T-helper 2 cell treated with Interferon-gamma antibody and Interleukin-4, amounts not matched to agents 5 μg/mL and 100 μg/mL, for 36 hours (primary cell): ENCODE measurements at regions not wholly inside any gene's neighbourhood (a gene's known extent, or its start where the extent isn't known, plus 50 kb on each side); places are given as distances from the start of the nearest gene placed in this dataset.

Source experiments
- DNase-seq: peaks from one replicate; pipeline ENCODE4 v3.0.0; 2021; ENCODE audit warnings: low spot score
- H3K27ac Mint-ChIP-seq: one replicate; pipeline ENCODE4 v1.8.0; 2021; ENCODE audit warnings: mild to moderate bottlenecking, mixed read lengths
- H3K27me3 Mint-ChIP-seq: one replicate; pipeline ENCODE4 v1.8.0; 2021; ENCODE audit warnings: low read depth, mixed read lengths
- H3K36me3 Mint-ChIP-seq: one replicate; pipeline ENCODE4 v1.8.0; 2021; ENCODE audit warnings: low read depth, mixed read lengths
- H3K4me1 Mint-ChIP-seq: one replicate; pipeline ENCODE4 v1.8.0; 2021; ENCODE audit warnings: low read depth, mixed read lengths
- H3K4me3 Mint-ChIP-seq: one replicate; pipeline ENCODE4 v1.8.0; 2022; ENCODE audit warnings: mild to moderate bottlenecking, moderate library complexity, mixed read lengths
- H3K9me3 Mint-ChIP-seq: one replicate; pipeline ENCODE4 v1.8.0; 2021; ENCODE audit warnings: mixed read lengths

DNA sequence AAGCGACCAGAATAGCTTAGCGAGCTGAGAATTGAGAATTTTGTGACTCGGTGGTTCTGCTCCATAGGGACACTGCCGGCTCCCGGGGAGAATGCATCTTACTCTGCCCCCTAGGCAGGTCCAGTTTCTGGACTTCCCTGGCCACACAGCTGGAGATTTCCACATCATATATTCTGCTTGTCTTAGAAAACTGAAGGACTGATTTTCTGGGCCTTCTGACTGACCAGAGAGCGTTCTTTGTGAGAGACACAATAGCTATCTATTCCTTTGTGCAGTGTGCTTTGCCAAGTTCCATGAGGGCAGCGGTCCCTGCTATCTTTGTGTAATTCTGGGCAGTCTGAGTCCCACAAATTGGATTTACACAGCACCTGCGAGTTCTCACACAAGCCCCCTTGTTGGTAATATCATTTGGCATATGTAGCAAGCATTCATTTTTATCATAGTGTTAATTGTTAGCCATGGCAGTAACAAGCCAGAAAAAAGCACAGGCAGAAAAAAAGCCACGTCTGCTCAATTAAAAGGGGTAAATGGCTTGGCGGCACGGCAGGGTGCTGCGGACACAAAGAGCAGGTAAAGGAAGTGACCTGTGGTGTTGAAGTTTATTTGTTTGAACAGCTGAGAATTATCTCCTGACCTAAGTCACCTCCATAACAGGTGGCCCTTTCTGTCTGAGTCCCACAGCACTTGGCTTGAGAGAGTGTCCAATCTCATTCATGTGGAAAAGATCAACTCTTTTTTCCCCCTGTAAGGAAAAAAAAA, 688.7 kb downstream of the TUSC7 start:
- Mint-ChIP-seq H3K9me3 (no peaks in the 10 kb centered on the region), H3K27ac (no peak overlapping the region), H3K4me1 (no peaks in the 10 kb centered on the region), H3K36me3 (no peaks in the 10 kb centered on the region), H3K4me3 (no peak overlapping the region), H3K27me3 (no peaks in the 10 kb centered on the region)
- DNase-seq, result no peak

DNA sequence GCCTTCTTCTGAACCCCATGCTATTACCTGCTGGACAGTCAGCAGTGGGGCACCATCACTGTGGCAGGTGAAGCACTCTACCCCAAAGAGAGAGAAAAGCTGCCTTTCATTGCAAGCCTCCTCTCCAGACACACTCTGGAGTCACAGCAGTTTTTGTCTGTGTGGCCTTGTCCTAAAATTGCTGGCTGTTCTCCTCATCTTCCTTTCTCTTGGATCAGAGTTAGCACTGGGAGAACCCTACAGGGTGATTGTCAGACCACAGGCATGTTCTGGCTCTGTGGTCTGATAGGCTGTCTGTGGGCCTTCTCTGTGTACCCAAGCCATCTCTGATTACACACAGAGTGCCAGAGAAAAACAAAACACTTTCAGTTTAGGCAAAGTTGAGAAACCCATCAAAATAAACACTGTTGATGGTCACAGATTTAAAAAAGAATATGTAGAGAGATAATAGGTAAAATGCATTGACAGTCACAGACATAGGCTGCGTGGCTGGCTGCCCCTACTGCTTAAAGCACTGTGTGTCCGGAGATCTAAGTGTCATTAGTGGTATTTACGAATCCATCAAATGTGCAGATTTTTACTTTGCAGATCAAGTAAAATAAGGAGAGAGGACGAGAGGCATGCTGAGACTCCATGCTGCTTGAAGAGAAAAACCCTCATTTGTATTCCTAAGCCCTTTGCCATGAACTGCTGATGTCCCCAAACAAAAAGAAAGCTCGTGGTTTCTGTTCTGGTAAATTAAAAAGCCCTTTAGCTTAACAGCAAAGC, 689.9 kb downstream of the TUSC7 start:
- Mint-ChIP-seq H3K9me3 (no peaks in the 10 kb centered on the region), H3K4me1 (no peaks in the 10 kb centered on the region), H3K36me3 (no peaks in the 10 kb centered on the region), H3K27me3 (no peaks in the 10 kb centered on the region), H3K27ac (no peak overlapping the region), H3K4me3 (no peak overlapping the region)
- no peak for DNase-seq

DNA sequence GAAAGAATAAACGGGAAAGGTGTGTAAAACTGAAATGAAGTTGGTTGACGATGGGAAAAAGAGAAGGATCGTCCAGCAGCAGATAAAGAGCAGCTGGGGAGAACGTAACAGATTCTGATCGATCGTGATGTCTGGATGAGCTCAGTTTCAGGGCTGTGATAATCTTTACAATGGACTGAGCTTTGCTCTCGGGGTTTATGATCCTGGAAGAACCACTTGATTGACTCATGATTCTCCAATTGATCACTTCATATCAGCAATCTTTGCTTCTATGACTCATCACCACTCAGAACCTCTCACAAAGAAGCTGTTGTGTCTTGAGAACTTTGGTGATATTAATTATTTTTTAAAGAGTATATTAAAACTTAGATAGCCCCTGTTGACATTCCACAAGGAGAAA, 690.7 kb downstream of the TUSC7 start:
- Mint-ChIP-seq H3K36me3 (no peaks in the 10 kb centered on the region), H3K9me3 (no peaks in the 10 kb centered on the region), H3K27me3 (no peaks in the 10 kb centered on the region), H3K27ac (no peak overlapping the region), H3K4me1 (no peaks in the 10 kb centered on the region), H3K4me3 (no peak overlapping the region)
- no peak for DNase-seq

DNA sequence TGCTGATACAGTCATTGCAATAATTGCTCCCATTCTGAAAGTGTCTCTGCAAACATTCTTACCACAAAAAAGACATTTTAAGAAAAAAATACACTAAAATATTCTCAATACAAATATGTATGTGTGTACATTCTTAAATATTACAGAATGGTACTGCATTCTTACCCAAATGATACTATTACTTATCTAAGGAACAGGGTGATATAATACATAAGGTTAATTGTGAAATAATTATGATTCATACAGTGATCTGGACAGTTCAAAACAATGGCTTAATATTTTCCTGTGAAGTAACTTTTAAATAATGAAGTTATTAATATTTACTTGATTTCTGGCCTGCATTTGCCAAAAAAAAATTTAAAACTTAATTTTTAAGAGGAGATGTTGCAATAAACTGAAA, 694.6 kb downstream of the TUSC7 start:
- no peak overlapping the region for H3K4me3 Mint-ChIP-seq
- no peaks in the 10 kb centered on the region for H3K36me3 Mint-ChIP-seq
- no peaks in the 10 kb centered on the region for H3K9me3 Mint-ChIP-seq

DNA sequence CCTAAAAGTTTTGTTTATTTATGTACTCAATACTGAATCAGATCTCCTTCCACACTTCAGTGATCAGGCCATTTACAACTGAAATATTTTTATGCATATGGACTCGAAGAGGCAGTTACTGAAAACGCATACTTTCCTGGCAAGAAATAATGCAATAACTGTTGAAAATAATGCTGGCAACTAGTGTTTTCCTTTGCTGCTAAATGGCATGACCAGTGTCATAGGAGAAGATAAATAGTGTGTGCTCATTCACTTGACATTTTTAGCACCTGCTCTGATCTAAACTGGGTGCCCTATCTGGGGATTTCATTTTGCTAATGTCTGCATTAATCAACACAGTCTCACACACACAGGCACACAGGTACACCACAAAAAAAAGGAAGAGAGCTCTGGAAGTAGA, 695.2 kb downstream of the TUSC7 start:
- no peak overlapping the region for H3K27ac Mint-ChIP-seq
- no peak overlapping the region for H3K4me3 Mint-ChIP-seq
- no peaks in the 10 kb centered on the region for H3K27me3 Mint-ChIP-seq
- no peaks in the 10 kb centered on the region for H3K9me3 Mint-ChIP-seq
- H3K36me3 Mint-ChIP-seq, result no peaks in the 10 kb centered on the region
- no peak for DNase-seq
- no peaks in the 10 kb centered on the region for H3K4me1 Mint-ChIP-seq

More for the DNA sequence above, 694.6 kb downstream of the TUSC7 start:
- no peak for DNase-seq
- H3K27me3 Mint-ChIP-seq, result no peaks in the 10 kb centered on the region
- H3K27ac Mint-ChIP-seq, result no peak overlapping the region
- H3K4me1 Mint-ChIP-seq, result no peaks in the 10 kb centered on the region

DNA sequence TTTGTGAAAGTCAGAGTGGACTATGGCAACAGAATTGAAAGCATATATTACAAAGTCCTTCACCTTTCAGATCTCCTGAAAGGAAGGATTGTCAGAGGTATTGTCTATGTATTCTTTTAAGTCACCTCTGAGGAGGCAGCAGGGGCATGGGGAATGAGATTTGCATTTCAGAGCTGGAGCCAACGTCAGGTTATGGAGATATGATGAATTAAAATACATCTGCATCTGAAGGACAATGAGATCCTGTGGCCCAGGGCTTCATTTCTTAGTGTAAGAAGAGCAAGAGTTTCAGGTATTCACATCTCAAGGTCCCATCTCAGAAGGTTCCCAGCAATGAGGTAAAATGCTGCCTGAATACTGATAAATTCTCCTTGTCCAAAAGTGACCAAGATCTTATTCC, 695.8 kb downstream of the TUSC7 start:
- Mint-ChIP-seq H3K4me1 (no peaks in the 10 kb centered on the region), H3K4me3 (no peak overlapping the region), H3K27me3 (no peaks in the 10 kb centered on the region), H3K9me3 (no peaks in the 10 kb centered on the region), H3K36me3 (no peaks in the 10 kb centered on the region), H3K27ac (no peak overlapping the region)
- no peak for DNase-seq

DNA sequence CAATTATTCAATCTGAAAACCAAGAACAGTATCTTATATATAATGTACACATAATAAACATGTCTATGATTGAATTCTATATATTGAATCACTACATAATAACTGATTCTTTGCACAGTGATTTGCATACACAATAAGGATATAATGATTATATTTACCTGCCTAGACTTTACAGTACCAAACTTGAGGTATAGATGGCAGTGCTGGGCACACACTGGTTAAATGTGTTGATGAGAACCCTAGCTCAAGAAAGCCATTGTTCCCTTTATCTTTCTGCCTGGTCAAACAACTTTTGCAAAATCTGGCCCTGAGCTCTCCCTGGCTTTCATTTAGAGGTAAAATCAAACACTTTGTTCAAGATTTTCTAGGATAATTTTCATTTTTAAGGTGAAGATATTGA, 697.7 kb downstream of the TUSC7 start:
- Mint-ChIP-seq H3K36me3 (no peaks in the 10 kb centered on the region), H3K27ac (no peak overlapping the region), H3K27me3 (no peaks in the 10 kb centered on the region), H3K4me3 (no peak overlapping the region), H3K4me1 (no peaks in the 10 kb centered on the region), H3K9me3 (no peaks in the 10 kb centered on the region)
- DNase-seq, result no peak

DNA sequence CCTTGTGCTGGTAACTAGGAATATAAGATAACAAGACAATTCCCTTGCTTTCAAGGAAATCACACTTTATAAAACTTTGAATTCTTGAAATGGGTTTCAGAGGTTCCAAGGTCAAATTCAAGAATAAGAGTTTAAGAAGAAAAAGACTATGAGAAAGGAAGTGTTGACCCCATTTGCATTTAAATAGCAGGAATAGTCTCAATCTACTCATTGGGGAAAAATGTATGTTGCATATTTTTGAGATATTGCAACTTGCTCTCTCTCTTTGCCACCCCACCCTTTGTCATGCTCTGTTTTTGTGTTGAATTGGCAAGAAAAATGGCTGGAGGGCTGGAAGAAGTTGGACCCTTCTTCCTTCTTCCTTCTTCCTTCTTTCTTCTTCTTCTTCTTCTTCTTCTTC, 699.2 kb downstream of the TUSC7 start:
- DNase-seq, result no peak
- Mint-ChIP-seq H3K9me3 (no peaks in the 10 kb centered on the region), H3K4me1 (no peaks in the 10 kb centered on the region), H3K4me3 (no peak overlapping the region), H3K27ac (no peak overlapping the region), H3K36me3 (no peaks in the 10 kb centered on the region), H3K27me3 (no peaks in the 10 kb centered on the region)

DNA sequence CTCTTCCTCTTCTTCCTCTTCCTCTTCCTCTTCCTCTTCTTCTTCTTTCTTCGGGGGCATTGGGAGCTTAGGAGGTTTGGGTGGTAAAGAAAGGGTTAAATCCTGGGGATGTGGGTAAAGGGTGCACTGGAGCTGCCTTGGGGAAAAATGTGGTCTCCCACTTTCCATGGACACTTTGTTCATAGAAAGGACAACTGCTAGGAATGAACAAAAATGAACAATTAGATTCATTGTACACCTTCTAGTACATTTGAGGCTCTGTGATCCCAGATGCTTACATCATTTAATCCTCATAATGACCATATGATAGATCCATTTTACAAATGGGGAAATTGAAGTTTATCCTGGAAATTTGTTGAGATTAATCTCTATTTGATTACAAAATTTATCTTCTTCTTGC, 699.7 kb downstream of the TUSC7 start:
- Mint-ChIP-seq H3K9me3 (no peaks in the 10 kb centered on the region), H3K36me3 (no peaks in the 10 kb centered on the region), H3K4me3 (no peak overlapping the region), H3K27ac (no peak overlapping the region), H3K4me1 (no peaks in the 10 kb centered on the region), H3K27me3 (no peaks in the 10 kb centered on the region)
- DNase-seq, result no peak

DNA sequence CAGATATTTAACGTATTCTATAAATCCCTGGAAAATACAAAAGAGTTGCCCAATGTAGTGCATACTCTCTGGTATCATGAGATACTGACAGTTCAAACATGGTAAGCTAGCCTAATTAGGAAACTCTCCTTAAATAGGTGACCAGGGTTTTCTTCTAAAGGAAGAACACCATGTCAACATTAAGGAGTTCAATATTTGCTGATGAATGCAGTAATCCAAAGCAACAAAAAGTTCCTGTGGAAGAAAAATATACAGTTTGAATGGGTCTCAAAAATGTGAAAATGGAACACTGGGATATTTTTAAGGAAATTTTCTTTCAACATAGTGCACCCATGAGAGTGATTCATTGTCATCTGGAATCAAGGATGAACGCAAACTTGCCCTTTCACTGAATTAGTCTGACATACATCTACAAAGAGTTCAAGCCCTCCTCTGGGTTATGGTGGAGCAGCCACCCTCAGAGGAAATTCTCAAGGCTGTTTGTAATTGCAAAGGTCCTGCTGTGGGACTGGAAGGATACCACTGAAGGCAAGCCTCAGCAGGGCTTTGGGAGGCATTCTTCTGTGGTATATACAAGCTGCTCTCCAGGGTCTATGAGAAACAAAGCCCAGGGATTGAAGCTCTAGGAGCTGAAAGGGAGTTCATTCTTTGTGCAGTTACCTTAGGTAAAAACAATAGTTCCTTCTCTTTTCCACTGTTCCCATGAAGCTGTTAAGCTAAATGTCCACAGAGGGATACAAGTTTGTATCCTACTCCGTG, 700.3 kb downstream of the TUSC7 start:
- Mint-ChIP-seq H3K36me3 (no peaks in the 10 kb centered on the region), H3K27ac (no peak overlapping the region), H3K4me1 (no peaks in the 10 kb centered on the region), H3K4me3 (no peak overlapping the region), H3K27me3 (no peaks in the 10 kb centered on the region), H3K9me3 (no peaks in the 10 kb centered on the region)
- DNase-seq, result no peak

DNA sequence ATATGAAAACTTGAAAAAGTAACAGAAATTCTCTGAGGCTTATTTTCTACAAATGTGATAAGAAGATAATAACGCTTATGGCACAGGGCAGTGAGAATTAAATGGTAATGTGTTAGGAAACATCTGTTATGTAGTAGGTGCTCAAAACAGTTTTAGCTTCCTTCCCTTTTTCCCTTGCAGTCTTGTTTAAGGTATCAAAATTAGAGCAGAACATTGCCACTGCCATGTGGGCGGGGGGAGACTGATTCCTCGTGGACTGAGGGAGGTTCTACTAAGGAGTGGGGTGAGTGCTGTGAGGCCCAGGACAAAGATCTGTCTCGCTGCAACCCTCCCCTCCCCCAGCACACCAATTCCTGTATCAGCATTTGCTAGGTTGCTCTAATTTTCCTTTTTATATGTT, 702.4 kb downstream of the TUSC7 start:
- no peaks in the 10 kb centered on the region for H3K36me3 Mint-ChIP-seq
- no peak overlapping the region for H3K27ac Mint-ChIP-seq
- H3K9me3 Mint-ChIP-seq, result no peaks in the 10 kb centered on the region

DNA sequence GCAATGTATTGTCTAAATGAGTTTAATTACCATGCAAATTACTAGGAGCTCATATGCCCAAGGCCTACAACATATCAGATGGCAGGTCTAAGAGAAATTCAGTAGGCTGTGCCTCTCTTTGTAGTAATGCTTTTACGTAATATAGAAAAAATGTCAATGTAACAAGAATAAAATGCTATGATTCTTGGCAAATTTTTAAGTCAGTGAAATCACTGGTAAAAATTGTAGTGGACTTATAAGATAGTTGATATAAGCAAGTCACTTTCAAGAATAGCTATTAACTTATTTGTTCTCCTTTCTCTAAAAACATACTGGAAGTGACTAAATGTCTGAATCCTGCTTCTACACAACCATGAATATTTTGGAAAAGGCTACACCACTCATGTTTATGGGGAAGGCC, 707.8 kb downstream of the TUSC7 start:
- Mint-ChIP-seq H3K4me3 (no peak overlapping the region), H3K27me3 (no peaks in the 10 kb centered on the region), H3K36me3 (no peaks in the 10 kb centered on the region), H3K9me3 (no peaks in the 10 kb centered on the region), H3K4me1 (no peaks in the 10 kb centered on the region), H3K27ac (no peak overlapping the region)
- no peak for DNase-seq

More for the DNA sequence above, 702.4 kb downstream of the TUSC7 start:
- H3K4me1 Mint-ChIP-seq, result no peaks in the 10 kb centered on the region
- no peak for DNase-seq
- H3K27me3 Mint-ChIP-seq, result no peaks in the 10 kb centered on the region
- H3K4me3 Mint-ChIP-seq, result no peak overlapping the region

DNA sequence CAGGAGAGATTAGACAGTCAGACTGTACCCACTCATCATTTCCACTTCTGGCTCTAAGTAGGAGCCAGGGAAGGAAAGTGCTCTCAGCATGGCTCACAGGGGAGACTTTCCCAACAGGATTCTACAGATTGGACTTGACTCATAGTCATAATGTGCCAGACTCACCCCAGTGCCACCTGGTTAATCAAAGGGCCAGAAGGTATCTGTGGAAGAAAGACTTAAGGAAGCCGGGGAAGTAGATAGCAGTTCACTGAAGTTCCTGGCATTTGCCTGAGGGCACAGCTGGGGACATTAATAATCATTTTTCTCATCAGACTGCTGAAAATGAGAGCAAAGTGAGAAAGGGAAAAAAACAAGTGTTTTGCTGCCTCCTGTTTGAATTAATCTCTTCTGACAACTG, 717.5 kb downstream of the TUSC7 start:
- no peaks in the 10 kb centered on the region for H3K9me3 Mint-ChIP-seq
- H3K27me3 Mint-ChIP-seq, result no peaks in the 10 kb centered on the region
- H3K4me1 Mint-ChIP-seq, result no peaks in the 10 kb centered on the region
- DNase-seq, result no peak
- no peaks in the 10 kb centered on the region for H3K36me3 Mint-ChIP-seq
- no peak overlapping the region for H3K27ac Mint-ChIP-seq
- no peak overlapping the region for H3K4me3 Mint-ChIP-seq

DNA sequence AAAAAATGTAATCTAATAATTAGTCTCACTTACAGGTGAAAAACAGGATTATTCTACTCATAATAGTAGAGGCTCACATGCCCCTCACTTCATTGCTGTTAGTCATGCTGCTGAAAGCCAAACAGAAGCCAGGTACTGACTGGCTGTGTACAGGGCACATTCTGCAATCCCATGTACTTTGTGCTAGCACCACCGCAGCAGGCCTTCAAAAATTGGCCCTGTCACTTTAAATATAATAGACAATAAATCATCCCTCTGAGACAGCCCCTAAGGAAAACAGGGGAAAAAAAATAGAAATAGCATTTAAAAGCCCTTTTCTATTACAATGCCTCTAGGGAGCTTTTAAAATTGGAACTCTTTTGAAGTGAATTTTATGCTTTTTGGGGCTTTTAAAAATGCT, 723.8 kb downstream of the TUSC7 start:
- DNase-seq, result no peak
- Mint-ChIP-seq H3K36me3 (no peaks in the 10 kb centered on the region), H3K27me3 (no peaks in the 10 kb centered on the region), H3K27ac (no peak overlapping the region), H3K4me3 (no peak overlapping the region), H3K4me1 (no peaks in the 10 kb centered on the region), H3K9me3 (no peaks in the 10 kb centered on the region)
